ENCODE measurements at regions not wholly inside any gene's neighbourhood (a gene's known extent, or its start where the extent isn't known, plus 50 kb on each side); places are given as distances from the start of the nearest gene placed in this dataset.

GRCh38 chr5:96284727-96285389 is 148.2 kb downstream of the PCSK1 start:
- POLR2A ChIA-PET = no interaction called here
- no peak for DNase-seq (ENCODE audit: low read depth in 1 of 2, low spot score in 1 of 2)
- Histone ChIP-seq H3K4me1 (peaks cover 23% of the 10 kb centered on the region), H3K4me2 (no peak overlapping the region), H3K9me3 (no peaks in the 10 kb centered on the region), H3K4me3 (no peak overlapping the region), H3K27ac (no peak overlapping the region)
- CTCF ChIA-PET = interaction anchor here (1.0 to 1.9 kb wide), 3 partner anchors 10 to 52 kb away, joined by 3 to 5 read pairs (median 3); no protein-coding TSS in a partner anchor
- TF ChIP-seq MYC (IDR thresholded peaks at IDR 0.05; ENCODE audit: borderline replicate concordance, low read length) (no peak), REST (IDR thresholded peaks at IDR 0.05) (no peak), BHLHE40 (IDR thresholded peaks at IDR 0.05; ENCODE audit: low read depth, low read length) (no peak), TP53 (CRISPR knock-in tag; IDR thresholded peaks at IDR 0.05) (no peak), NR3C1 (IDR thresholded peaks at IDR 0.05) (no peak), EP300 (IDR thresholded peaks at IDR 0.05) (no peak), ATOH8 (CRISPR knock-in tag; IDR thresholded peaks at IDR 0.05; ENCODE audit: low read depth) (no peak), PBX3 (IDR thresholded peaks at IDR 0.05) (no peak)
- FAIRE-seq = no peak
- WGBS (ENCODE audit: missing lambda C conversion rate) = 83% methylated on average over 4 of the region's 4 CpGs
- ATAC-seq = no peak

GRCh38 chr5:96283589-96283988 is 149.5 kb downstream of the PCSK1 start:
- no peaks in the 10 kb centered on the region for H3K9me3 ChIP-seq
- ChIA-PET CTCF (no interaction called here), POLR2A (no interaction called here)
- ATAC-seq (no peak), DNase-seq (ENCODE audit: low read depth in 1 of 2, low spot score in 1 of 2) (no peak), FAIRE-seq (no peak)
- no peak overlapping the region for H3K4me2 ChIP-seq
- TF ChIP-seq ZFP36 (IDR thresholded peaks at IDR 0.05; ENCODE audit: borderline replicate concordance, partially characterized antibody) = no peak
- no peak for TF ChIP-seq PBX3 (IDR thresholded peaks at IDR 0.05)
- TF ChIP-seq HOXB13 (CRISPR knock-in tag; IDR thresholded peaks at IDR 0.05; ENCODE audit: low read depth) = no peak
- TF ChIP-seq BHLHE40 (IDR thresholded peaks at IDR 0.05; ENCODE audit: low read depth, low read length) = no peak
- no peak for TF ChIP-seq ATOH8 (CRISPR knock-in tag; IDR thresholded peaks at IDR 0.05; ENCODE audit: low read depth)
- no peak for TF ChIP-seq RFX5 (IDR thresholded peaks at IDR 0.05)
- no peak for TF ChIP-seq HOXA7 (CRISPR knock-in tag; IDR thresholded peaks at IDR 0.05)
- no peak for TF ChIP-seq USF2 (IDR thresholded peaks at IDR 0.05)
- no peak for TF ChIP-seq GATA3 (IDR thresholded peaks at IDR 0.05; ENCODE audit: borderline replicate concordance)
- 78% methylated on average over 5 of the region's 5 CpGs for WGBS (ENCODE audit: missing lambda C conversion rate)
- no peak overlapping the region for H3K27ac ChIP-seq
- peaks cover 22% of the 10 kb centered on the region for H3K4me1 ChIP-seq
- no peak overlapping the region for H3K4me3 ChIP-seq

Measured in A549 (cell line).